K562 (cell line): ENCODE measurements at regions not wholly inside any gene's neighbourhood (a gene's known extent, or its start where the extent isn't known, plus 50 kb on each side); places are given as distances from the start of the nearest gene placed in this dataset.

Experiments
- ATAC-seq: fragments of 200-7000 bp; cut with Tn5 transposase; 3 replicates; pipeline ENCODE4 v1.9.1; 2020; ENCODE audit warnings: moderate library complexity
- BruUV-seq: library from RNA; stranded (reverse); fragments of 400-500 nt; replicated peaks from 2 replicates; lab custom pipeline; 2021; lab: Mats Ljungman, UMichigan
- CTCF ChIA-PET: fragments of 300-600 bp; formaldehyde crosslinking; extraction: SDS; loops from one replicate; lab custom pipeline; 2021; ENCODE audit warnings: low intra/inter-chr PET ratio; lab: Yijun Ruan, JAX
- POLR2A ChIA-PET: fragments of 300-600, 350-650 bp; sonication (Branson Sonifier 250); formaldehyde crosslinking; extraction: SDS; loops from one replicate; lab custom pipeline; 2021; ENCODE audit warnings: antibody characterized with exemption, inconsistent platforms; lab: Yijun Ruan, JAX
- DNase-seq, 4 experiments: peaks; one replicate each; pipeline versions ENCODE4 v3.0.0 to v3.0.0-alpha.2; 2011 to 2018; ENCODE audit warnings: low spot score in 3 of 4, mixed read lengths in 3 of 4; ENCODE audit errors: extremely low read depth in 1 of 4
- FAIRE-seq: peaks from 2 replicates; lab custom pipeline; 2011; peaks lifted over from hg19 to GRCh38; lab: Jason Lieb, UNC
- H2AFZ ChIP-seq: 2 replicates; pipeline ENCODE4 v1.6.0; 2011; ENCODE audit warnings: low read depth, low read length, control low read depth, inconsistent platforms
- H3K27ac ChIP-seq: fragments of 200-600 bp; 3 replicates; pipeline ENCODE4 v1.8.0; 2011; ENCODE audit warnings: low read depth, mild to moderate bottlenecking, control low read depth, inconsistent platforms, low read length, moderate library complexity, mixed read lengths; ENCODE audit errors: extremely low read depth
- H3K27me3 ChIP-seq, 2 experiments: fragments of 300-600 bp in 1 of 2; 2 replicates in 1 of 2; 3 replicates in 1 of 2; pipeline versions ENCODE4 v1.6.0 to v1.8.0; 2011; ENCODE audit warnings: inconsistent platforms in 2 of 2, low read length in 2 of 2, mild to moderate bottlenecking in 1 of 2, mixed read lengths in 1 of 2, moderate library complexity in 1 of 2; ENCODE audit not compliant: control insufficient read depth in 2 of 2, insufficient read depth in 2 of 2
- H3K36me3 ChIP-seq: fragments of 300-600 bp; 3 replicates; pipeline ENCODE4 v1.8.0; 2011; ENCODE audit warnings: mild to moderate bottlenecking, low read length, inconsistent platforms; ENCODE audit not compliant: control insufficient read depth, insufficient read depth
- H3K4me1 ChIP-seq, 2 experiments: fragments of 200-600 bp in 1 of 2; replicated peaks in 1 of 2; 2 replicates in 1 of 2; 3 replicates in 1 of 2; pipeline versions ENCODE4 v1.5.1 to v1.8.0; 2011; ENCODE audit warnings: inconsistent platforms in 2 of 2, low read length in 2 of 2, mild to moderate bottlenecking in 1 of 2, mixed read lengths in 1 of 2, moderate library complexity in 1 of 2; ENCODE audit not compliant: control insufficient read depth in 2 of 2, insufficient read depth in 2 of 2
- H3K4me2 ChIP-seq: 2 replicates; pipeline ENCODE4 v1.6.1; 2011; ENCODE audit warnings: low read length, control low read depth, inconsistent platforms, mixed read lengths; ENCODE audit not compliant: insufficient read depth
- H3K4me3 ChIP-seq: fragments of 200-600 bp; sonication (generic), shearing (Covaris generic); 2 replicates; pipeline ENCODE4 v1.5.1; 2016; ENCODE audit warnings: control low read depth, inconsistent platforms
- H3K79me2 ChIP-seq: fragments of 200-600 bp; 3 replicates; pipeline ENCODE4 v1.8.0; 2011; ENCODE audit warnings: low read length, inconsistent platforms; ENCODE audit not compliant: control insufficient read depth, insufficient read depth
- H3K9ac ChIP-seq, 2 experiments: 2 replicates each; pipeline versions ENCODE4 v1.6.0 to v1.6.1; 2011; ENCODE audit warnings: low read depth in 2 of 2, low read length in 2 of 2, control low read depth in 1 of 2, inconsistent platforms in 1 of 2, mild to moderate bottlenecking in 1 of 2, mixed read lengths in 1 of 2; ENCODE audit not compliant: insufficient read depth in 1 of 2
- H3K9me1 ChIP-seq: one replicate; pipeline ENCODE4 v1.6.0; 2011; ENCODE audit warnings: inconsistent platforms, mild to moderate bottlenecking, low read length, moderate library complexity; ENCODE audit not compliant: control insufficient read depth, insufficient read depth
- H3K9me3 ChIP-seq: replicated peaks from 2 replicates; pipeline ENCODE4 v1.5.1; 2011; ENCODE audit warnings: low read depth, low read length, inconsistent platforms; ENCODE audit not compliant: control insufficient read depth, insufficient read depth
- H4K20me1 ChIP-seq: replicated peaks from 2 replicates; pipeline ENCODE4 v1.6.1; 2011; ENCODE audit warnings: low read length, inconsistent platforms, mixed read lengths; ENCODE audit not compliant: control insufficient read depth, insufficient read depth
- HNRNPK ChIP-seq: fragments of 200-400 bp; formaldehyde crosslinking; IDR thresholded peaks from one replicate; pipeline ENCODE4 v1.6.1; 2018; ENCODE audit warnings: mild to moderate bottlenecking, low read depth, low read length; ENCODE audit not compliant: poor library complexity, severe bottlenecking
- STAT6 ChIP-seq: sonication (generic); formaldehyde crosslinking; IDR thresholded peaks from 2 replicates; pipeline ENCODE4 v1.8.1; 2023; ENCODE audit warnings: mild to moderate bottlenecking, missing genetic modification reagents
- ZBTB40 ChIP-seq, 2 experiments: fragments of 450-650 bp in 1 of 2; sonication (generic) in 1 of 2; formaldehyde crosslinking in 1 of 2; IDR thresholded peaks; 2 replicates each; pipeline versions ENCODE4 v1.7.1 to v1.9.0; 2016 to 2022; ENCODE audit warnings: inconsistent platforms in 1 of 2, mild to moderate bottlenecking in 1 of 2, missing genetic modification reagents in 1 of 2
- ZNF197 ChIP-seq: fragments of 200-800 bp; sonication (Bioruptor generic); IDR thresholded peaks from 2 replicates; pipeline ENCODE4 v1.6.1; 2016; ENCODE audit warnings: low read depth, missing genetic modification characterization, missing compliant biosample characterization
- ZNF57 ChIP-seq: fragments of 450-650 bp; formaldehyde crosslinking; IDR thresholded peaks from 2 replicates; pipeline ENCODE4 v1.4.0; 2020; ENCODE audit warnings: mild to moderate bottlenecking, moderate library complexity
- WGBS: fragments of 100-300 bp; shearing (Covaris generic); methylation state at CpG from one replicate; pipeline ENCODE4 v1.1.6; 2016; ENCODE audit warnings: low coverage, mixed read lengths; ENCODE audit not compliant: insufficient coverage; ENCODE audit errors: missing lambda C conversion rate; 5-methylcytosine and 5-hydroxymethylcytosine counted together
- in situ Hi-C: fragments of 300-500 bp; cut with MboI; formaldehyde crosslinking; loops from 4 replicates; pipeline ENCODE4 v1.15.0; 2018; ENCODE audit warnings: inconsistent platforms, mixed read lengths
- intact Hi-C: fragments of 100-400 bp; cut with micrococcal nuclease; formaldehyde crosslinking; loops from 2 replicates; pipeline ENCODE4 v1.14.2; 2022

GRCh38 chr3:153596401-153596800 is 434.4 kb downstream of the RAP2B start (continued):
- no peak for TF ChIP-seq ZNF197 (CRISPR knock-in tag)

- no peak for ATAC-seq
These were observed 437.7 kb downstream of the RAP2B start for GRCh38 chr3:153599685-153600084.

More at GRCh38 chr3:153599685-153600084, 437.7 kb downstream of the RAP2B start:
- Histone ChIP-seq H3K9me1 (no peaks in the 10 kb centered on the region), H3K4me1 (no peaks in the 10 kb centered on the region), H3K4me2 (no peak overlapping the region), H3K79me2 (no peaks in the 10 kb centered on the region), H2AFZ (no peak overlapping the region), H3K27ac (no peak overlapping the region), H3K27me3 (peaks cover 0 to 6% of the 10 kb centered on the region in 2 experiments; a peak in 3 of 5 replicates), H3K9ac (no peak overlapping the region), H3K4me3 (no peak overlapping the region), H4K20me1 (no peaks in the 10 kb centered on the region), H3K9me3 (no peaks in the 10 kb centered on the region), H3K36me3 (no peaks in the 10 kb centered on the region)
- 0% methylated on average over 2 of the region's 2 CpGs for WGBS
- TF ChIP-seq STAT6 (CRISPR knock-in tag), result no peak
- TF ChIP-seq ZBTB40 (IDR thresholded peaks at IDR 0.05), result no peak
- TF ChIP-seq ZBTB40 (CRISPR knock-in tag; IDR thresholded peaks at IDR 0.05), result no peak
- no peak for TF ChIP-seq ZNF57 (CRISPR knock-in tag)
- no peak for TF ChIP-seq HNRNPK
- BruUV-seq, result no TSS peak
- DNase-seq (no peak), FAIRE-seq (no peak)
- ChIA-PET CTCF (no interaction called here), POLR2A (no interaction called here)
- intact Hi-C loops (loop anchor here (5.0 to 10.0 kb wide), 3 partner anchors 155 to 653 kb away; no protein-coding TSS in a partner anchor), in situ Hi-C loops (loop anchor here (10.0 to 25.0 kb wide), 2 partner anchors 555 to 1087 kb away; no protein-coding TSS in a partner anchor)
